Anterior cingulate cortex (tissue), 58 donors: ENCODE measurements at regions not wholly inside any gene's neighbourhood (a gene's known extent, or its start where the extent isn't known, plus 50 kb on each side); places are given as distances from the start of the nearest gene placed in this dataset.
"Not testable (repeated sequence)": the region's sequence is repeated elsewhere in the genome, so short reads cannot be mapped to it uniquely, and the experiment has no call there.

ENCODE experiments used
- DNase-seq, 58 donors: peaks; one replicate each; lab custom pipeline; 2025; lab: John Stamatoyannopoulos, UW

DNA sequence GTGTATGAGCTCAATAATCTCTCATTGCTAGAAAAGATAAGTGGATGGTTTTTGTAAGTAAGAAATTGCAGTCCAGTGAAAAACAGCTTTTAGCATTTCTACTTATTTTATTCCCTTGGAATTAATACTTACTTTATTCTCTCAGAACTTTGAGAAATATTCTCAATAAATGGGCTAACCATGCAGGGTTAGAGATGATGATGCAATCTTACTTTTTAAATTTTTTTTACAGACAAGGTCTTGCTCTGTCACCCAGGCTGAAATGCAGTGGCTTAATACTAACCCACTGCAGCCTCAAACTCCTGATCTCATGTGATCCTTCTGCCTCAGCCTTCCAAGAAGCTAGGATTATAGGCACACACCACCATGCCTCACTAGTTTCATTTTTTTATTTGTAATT lies 440.8 kb upstream of the ZP4 start:
- no peak for DNase-seq

DNA sequence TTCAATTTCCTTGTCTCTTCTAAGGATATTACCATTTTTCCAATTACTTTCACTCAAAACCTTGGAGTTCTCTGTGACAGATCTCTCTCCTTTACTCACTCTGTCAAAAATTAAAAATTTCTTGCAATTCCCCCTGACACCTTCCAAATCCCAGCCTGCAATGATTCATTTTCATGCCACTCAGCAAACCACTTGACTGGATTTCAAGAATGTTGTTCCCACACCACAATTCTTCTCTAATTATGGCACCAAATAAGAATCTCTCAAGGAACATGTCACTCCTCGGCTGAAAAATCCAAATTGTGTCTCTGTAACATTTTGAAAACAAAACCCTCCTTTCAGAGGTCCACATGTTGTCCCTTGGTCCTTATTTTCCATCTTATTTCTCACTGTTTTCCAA lies 438.9 kb upstream of the ZP4 start:
- no peak for DNase-seq

DNA sequence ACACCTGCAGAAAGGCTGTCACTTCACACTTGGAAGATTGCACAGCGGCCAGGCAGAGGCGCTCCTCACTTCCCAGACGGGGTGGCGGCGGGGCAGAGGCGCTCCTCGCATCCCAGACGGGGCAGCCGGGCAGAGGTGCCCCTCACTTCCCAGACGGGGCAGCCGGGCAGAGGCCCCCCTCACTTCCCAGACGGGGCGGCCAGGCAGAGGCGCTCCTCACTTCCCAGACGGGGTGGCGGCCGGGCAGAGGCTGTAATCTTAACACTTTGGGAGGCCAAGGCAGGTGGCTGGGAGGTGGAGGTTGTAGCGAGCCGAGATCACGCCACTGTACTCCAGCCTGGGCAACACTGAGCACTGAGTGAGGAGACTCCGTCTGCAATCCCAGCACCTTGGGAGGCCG lies 436.3 kb upstream of the ZP4 start:
- DNase-seq = not testable (repeated sequence)

DNA sequence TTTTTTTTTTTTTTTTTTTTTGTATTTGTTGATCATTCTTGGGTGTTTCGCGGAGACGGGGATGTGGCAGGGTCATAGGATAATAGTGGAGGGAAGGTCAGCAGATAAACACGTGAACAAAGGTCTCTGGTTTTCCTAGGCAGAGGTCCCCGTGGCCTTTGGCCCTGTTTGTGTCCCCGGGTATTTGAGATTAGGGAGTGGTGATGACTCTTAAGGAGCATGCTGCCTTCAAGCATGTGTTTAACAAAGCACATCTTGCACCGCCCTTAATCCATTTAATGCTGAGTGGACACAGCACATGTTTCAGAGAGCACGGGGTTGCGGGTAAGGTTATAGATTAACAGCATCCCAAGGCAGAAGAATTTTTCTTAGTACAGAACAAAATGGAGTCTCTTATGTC lies 435.8 kb upstream of the ZP4 start:
- DNase-seq = not testable (repeated sequence)

GRCh38 chr1:238324211-238324864 lies 433.6 kb upstream of the ZP4 start:
- DNase-seq = no peak

DNA sequence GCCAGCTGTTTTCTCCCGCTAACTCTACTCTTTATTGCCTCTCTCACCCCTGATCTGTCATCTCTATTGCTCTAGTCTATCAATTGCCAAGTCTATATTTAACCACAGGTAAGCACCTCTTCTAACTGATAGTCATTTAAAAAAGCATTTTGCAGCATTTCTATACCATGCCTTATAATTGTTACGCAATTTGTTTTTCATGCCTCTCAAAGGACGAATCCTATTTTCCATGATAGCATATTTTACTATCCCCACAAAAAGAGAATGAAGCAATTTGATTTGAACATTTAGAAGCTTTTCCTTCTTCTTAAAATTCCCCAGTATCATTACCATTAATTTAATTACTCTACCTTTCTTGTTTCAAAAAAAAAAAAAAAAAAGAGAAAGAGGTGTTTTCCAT lies 432.8 kb upstream of the ZP4 start:
- no peak for DNase-seq

GRCh38 chr1:238319957-238320356 lies 429.2 kb upstream of the ZP4 start:
- no peak for DNase-seq

- DNase-seq = no peak
These were observed 427.8 kb upstream of the ZP4 start for GRCh38 chr1:238318294-238319110.

DNA sequence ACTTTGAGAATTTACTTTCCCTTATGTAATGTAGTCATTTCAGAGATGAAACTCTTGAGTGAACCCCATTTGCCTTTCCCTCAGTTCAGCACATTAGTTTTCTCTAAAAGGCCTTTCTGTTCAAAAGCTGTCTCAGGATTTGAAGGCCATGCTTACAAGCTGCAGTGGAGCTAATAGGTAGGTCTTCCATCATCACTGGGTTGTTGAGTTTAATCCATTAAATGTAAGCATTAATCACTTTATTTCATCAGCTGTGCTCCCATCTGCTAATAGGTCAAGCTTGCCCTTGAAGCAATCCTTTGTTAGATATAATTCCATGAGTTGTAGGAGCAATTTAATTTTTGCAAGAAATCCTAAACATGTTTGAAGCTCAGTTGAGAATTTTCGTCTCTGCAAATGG lies 422.2 kb upstream of the ZP4 start:
- no peak for DNase-seq

- DNase-seq = no peak
These were observed 415.7 kb upstream of the ZP4 start for GRCh38 chr1:238306411-238306810.

GRCh38 chr1:238302646-238303045 lies 411.9 kb upstream of the ZP4 start:
- DNase-seq = no peak

GRCh38 chr1:238296371-238296770 lies 405.6 kb upstream of the ZP4 start:
- DNase-seq = no peak

- no peak for DNase-seq
These were observed 402.4 kb upstream of the ZP4 start for GRCh38 chr1:238293075-238293474.

DNA sequence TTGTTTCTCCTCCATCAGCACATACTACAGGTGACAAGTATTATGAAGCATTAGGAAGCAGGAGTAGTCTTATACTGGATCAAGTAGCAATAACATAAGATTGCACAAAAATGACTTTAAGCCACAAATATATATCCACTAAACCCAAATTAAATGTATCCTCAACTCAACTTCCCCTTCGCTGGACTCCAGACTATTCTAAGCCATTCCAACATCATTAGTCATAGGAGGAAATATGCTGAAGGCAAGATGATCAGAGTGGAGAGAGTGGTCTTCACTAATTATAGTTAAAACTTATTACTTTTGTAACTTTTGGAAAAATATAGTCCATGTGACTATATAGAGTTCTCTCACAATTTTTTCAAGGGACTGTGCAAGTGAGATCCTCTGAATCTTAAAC lies 390.7 kb upstream of the ZP4 start:
- no peak for DNase-seq

- DNase-seq = no peak
These were observed 389.1 kb upstream of the ZP4 start for GRCh38 chr1:238279694-238280380.

DNA sequence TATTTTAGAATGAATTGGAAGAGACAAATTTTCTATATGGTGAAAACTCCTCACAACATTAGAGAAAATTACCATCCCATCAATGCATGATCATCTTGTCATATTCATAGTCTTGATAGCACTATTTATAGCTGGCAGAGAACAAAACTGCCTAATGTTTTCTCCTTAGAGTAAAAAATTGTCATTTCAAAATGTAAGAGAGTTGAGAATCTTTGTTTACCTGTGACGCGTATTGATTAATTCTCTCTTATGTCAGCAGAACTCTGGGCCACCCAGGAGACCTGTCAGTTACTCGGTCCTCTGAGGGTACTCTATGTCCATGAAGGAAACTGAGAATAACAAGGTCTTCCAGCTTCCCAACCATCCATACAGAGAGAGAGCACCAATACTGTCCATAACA lies 381.4 kb upstream of the ZP4 start:
- DNase-seq = no peak

DNA sequence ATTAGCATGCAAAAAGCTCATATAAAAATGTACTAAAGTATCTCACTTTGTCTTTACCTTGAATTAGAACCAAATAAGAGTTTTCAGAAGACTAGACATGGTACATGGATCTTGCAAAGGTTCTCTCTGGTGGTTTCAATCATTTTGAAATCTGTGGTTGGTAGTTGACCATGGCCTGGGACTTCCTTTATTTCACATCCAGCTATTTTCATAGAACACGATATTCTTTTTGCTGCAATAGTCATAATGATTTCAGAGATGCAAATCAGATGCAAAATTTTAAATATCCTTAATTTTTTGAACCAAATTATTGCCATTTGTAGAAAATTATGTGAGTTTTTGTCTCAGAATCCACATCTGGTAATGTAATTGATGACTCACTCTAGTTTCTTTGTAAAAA lies 375.1 kb upstream of the ZP4 start:
- DNase-seq = no peak

DNA sequence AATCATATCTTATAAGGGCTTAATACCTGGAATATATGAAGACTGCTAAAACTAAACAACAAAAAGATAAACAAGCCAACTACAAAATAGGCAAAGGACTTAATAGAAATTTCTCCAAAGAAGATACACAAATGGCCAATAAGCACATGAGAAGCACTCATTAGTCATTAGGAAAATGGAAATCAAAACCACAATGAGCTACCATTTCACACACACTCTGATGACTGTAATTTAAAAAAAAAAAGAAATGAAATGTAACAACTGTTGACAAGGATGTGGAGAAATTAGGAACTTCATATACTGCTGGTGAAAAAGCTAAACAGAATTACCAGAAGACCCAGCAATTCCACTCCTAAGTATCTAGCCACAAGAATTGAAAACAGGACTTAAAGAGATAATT lies 374.2 kb upstream of the ZP4 start:
- no peak for DNase-seq

GRCh38 chr1:238258510-238258909 lies 367.8 kb upstream of the ZP4 start:
- no peak for DNase-seq

- DNase-seq = no peak
These were observed 366.4 kb upstream of the ZP4 start for GRCh38 chr1:238257018-238257621.

DNA sequence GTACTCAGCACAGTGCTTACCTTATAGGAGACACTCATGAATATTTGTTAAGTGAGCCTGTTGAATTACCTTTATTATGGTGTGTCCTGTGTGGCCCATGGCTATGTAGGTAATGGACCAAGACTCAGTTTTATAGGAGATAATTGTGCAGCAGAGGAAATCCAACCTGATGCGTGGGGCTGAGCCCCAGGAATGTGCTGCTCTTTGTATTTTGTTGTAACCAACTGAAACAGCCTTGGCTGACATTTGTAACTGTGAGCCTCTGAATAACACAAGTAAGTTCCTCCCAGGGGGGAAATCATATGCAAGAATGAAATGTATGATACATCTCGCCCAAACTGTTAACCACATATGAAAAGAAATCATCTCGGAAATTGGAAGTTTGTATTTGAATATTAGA lies 364.2 kb upstream of the ZP4 start:
- DNase-seq = no peak
